IPS-NIHi7 (cell line): ENCODE measurements at regions not wholly inside any gene's neighbourhood (a gene's known extent, or its start where the extent isn't known, plus 50 kb on each side); places are given as distances from the start of the nearest gene placed in this dataset.

Source experiments
- DNase-seq: peaks from one replicate; pipeline ENCODE4 v3.0.0; 2012; ENCODE audit warnings: mixed read lengths; ENCODE audit errors: extremely low spot score

- DNase-seq = no peak
These were observed 246.3 kb upstream of the SIX2 start for GRCh38 chr2:45255563-45255962.

- no peak for DNase-seq
These were observed 244.8 kb upstream of the SIX2 start for GRCh38 chr2:45254025-45254424.

DNA sequence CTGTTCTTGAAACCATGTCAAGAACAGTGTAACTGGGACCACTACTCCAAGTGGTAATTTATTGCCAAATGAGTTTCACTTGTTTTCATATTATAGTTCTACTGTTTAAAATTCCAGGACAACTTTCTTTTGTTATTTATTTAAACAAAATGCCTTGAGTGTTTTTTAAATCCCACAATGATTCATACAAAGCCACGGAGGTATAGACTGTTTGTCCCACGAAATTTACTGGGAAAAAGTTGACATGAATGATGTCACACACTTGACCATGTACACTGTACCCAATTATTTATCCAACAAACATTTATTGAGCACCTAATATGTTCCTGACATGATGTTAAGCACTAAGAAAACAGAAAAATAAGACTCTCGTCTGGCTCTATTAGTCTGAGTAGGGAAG is 243.9 kb upstream of the SIX2 start:
- no peak for DNase-seq

- no peak for DNase-seq
These were observed 240.9 kb upstream of the SIX2 start for GRCh38 chr2:45250176-45250575.

GRCh38 chr2:45248214-45248613 is 239.0 kb upstream of the SIX2 start:
- DNase-seq = no peak

DNA sequence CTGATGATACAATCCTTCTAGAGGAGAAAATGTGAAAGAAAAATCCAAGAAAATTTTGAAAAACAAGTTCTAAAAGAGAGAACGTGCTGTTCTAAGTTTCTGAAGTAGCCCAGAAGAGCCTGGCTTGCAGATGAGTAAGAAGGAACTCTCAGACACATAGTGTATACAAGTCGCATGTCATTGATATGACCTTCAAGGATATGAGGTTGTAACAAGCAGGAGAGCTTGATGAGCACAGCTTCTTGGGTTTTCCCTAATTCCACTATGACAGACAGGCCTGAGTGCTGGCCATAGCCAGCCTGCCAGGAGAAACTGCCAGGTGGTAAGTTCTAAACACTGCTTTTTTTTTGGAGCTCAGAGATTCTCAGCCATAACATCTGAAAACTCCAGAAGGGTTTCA is 235.7 kb upstream of the SIX2 start:
- DNase-seq = no peak

DNA sequence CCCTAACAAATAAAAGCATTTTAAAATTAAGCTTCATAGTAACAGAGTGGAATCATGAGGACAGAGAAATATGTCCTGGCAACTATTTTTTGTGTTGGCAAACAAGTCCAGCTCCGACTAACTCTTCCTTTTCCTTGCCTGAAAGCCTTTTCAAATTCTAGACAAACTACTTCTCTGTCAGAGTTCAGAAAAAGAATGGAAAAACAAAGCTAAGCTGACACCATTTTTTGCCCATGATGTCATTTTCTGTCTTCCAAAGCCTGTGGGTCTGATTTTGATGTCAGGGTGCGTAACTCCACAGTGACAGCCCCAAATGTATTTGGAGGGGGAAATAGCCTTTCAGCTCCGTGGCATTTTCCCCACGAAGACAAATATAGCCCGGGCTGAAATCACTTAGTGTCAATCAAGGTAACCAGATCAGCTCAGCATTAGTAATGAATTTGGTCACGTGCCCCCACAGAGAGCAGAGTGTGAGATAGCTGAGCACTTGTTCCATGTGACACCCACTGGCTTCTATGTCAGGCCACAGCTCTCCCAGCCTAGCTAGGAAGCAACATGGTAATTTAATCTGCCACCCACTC is 233.0 kb upstream of the SIX2 start:
- DNase-seq = no peak

GRCh38 chr2:45241061-45241561 is 231.9 kb upstream of the SIX2 start:
- DNase-seq = no peak

GRCh38 chr2:45237850-45238542 is 228.7 kb upstream of the SIX2 start:
- no peak for DNase-seq

- no peak for DNase-seq
These were observed 227.9 kb upstream of the SIX2 start for GRCh38 chr2:45237128-45237527.

DNA sequence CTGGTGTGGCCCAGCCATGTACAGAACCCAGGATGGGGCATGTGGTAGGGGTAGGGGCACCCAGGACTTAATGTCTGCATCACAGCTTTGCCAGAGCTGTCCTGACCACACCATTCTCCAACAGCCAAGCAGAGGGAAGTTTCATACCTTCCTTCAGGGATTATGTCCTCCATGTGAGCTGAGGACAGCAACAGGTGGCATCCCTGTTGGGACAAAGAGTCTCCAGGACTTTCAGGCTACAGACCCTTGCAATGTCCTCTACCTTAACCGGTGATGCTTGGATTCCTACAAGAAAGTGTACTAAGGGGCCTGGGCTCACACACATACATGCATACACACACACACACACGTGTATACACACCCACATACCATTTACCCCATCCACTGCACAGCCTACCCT is 227.0 kb upstream of the SIX2 start:
- no peak for DNase-seq

GRCh38 chr2:45233301-45233700 is 224.0 kb upstream of the SIX2 start:
- DNase-seq = no peak

GRCh38 chr2:45232818-45233217 is 223.6 kb upstream of the SIX2 start:
- no peak for DNase-seq

DNA sequence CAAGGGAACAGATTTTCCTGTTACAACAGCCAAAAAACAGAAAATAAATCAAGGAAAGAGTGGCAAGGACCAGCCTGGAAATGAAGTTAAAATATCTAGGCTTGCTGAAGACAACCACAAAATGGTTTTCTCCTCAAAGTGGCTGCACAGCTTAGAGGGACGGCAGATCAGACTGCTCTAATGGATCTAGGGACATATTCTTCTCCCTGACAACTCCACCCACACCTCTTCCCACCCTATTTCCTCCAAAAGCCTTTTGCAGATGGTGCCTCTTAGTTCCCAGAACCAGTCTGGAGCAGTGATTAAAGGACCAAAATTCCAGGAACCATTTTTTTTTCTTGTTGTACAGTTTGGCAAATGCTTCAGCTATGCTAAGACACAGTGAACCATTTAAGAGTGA is 220.2 kb upstream of the SIX2 start:
- no peak for DNase-seq

- no peak for DNase-seq
These were observed 218.1 kb upstream of the SIX2 start for GRCh38 chr2:45227347-45227746.

- DNase-seq = no peak
These were observed 215.7 kb upstream of the SIX2 start for GRCh38 chr2:45224993-45225380.

GRCh38 chr2:45224321-45224992 is 215.2 kb upstream of the SIX2 start:
- DNase-seq = no peak

DNA sequence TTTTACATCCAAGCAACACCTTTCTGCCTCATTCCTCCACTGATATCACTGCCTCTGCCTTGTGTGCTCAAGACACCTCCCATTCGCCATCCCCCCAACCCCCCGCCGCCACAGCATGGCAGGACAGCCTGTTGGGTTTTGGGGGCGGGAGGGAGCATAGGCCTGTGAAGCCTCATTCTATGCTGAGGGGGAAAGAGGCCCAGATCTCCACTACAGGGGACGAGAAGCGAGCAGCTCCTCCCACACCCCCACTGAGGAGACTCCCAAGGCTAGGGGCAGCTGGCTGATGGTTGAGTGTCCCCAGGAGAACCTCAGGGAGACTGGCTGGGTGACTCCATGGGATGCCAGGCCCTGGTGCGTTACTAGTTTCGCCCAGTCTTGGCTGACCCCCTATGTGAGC is 214.3 kb upstream of the SIX2 start:
- DNase-seq = no peak

GRCh38 chr2:45220227-45220626 is 211.0 kb upstream of the SIX2 start:
- no peak for DNase-seq

DNA sequence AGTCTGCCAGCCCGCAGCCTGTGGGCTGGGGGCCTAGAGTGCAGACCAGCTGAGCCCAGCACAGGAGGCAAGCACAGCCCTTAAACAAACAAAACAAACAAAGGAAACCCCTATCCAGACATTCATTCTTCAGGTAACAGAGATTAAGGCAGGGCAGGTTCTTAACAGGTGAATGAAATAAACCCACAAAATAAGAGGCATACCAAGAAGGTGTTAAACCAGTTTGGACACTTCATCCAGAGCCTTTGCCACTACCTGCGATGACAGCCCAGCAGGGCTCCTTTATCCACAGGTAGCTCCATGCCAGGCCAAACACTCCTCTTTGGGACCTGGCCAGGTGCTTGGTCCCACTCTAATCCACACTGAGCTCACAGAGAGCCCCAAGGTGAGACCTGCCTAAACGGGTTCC is 209.7 kb upstream of the SIX2 start:
- DNase-seq = no peak

- DNase-seq = no peak
These were observed 209.0 kb upstream of the SIX2 start for GRCh38 chr2:45218297-45218696.

DNA sequence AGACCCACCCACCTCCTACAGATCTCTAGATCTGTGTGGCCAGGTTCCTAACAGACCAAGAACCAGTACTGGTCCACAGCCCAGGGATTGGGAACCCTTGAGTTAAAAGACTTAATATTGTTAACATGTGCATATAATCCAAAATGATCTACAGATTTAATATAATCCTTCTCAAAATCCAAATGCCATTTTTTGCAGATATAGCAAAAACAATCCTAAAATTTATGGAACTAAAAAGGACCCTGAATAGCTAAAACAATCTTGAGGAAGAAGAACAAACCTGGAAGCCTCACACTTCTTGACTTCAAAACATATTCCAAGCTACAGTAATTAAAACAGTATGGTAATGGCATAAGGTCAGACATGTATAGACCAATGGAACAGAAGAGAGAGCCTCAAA is 206.9 kb upstream of the SIX2 start:
- no peak for DNase-seq

GRCh38 chr2:45214550-45214949 is 205.3 kb upstream of the SIX2 start:
- no peak for DNase-seq
